ENCODE measurements at regions not wholly inside any gene's neighbourhood (a gene's known extent, or its start where the extent isn't known, plus 50 kb on each side); places are given as distances from the start of the nearest gene placed in this dataset.

GRCh38 chr14:53786045-53786444 lies 170.6 kb downstream of the BMP4 start:
- Histone ChIP-seq H3K36me3 (ENCODE audit: control insufficient read depth, insufficient read depth, low read length) (no peaks in the 10 kb centered on the region), H3K9me3 (ENCODE audit: control insufficient read depth, low read length) (no peaks in the 10 kb centered on the region), H3K4me3 (ENCODE audit: insufficient read depth, low read depth, low read length, poor library complexity, severe bottlenecking) (no peak overlapping the region), H3K27me3 (replicated peaks; ENCODE audit: control insufficient read depth, insufficient read depth, low read length, poor library complexity, severe bottlenecking) (no peaks in the 10 kb centered on the region), H3K4me1 (ENCODE audit: control insufficient read depth, insufficient read depth, low read length, poor library complexity, severe bottlenecking) (no peaks in the 10 kb centered on the region), H3K27ac (ENCODE audit: insufficient read depth, low read length, poor library complexity, severe bottlenecking) (no peak overlapping the region)
- no peak for DNase-seq

- Histone ChIP-seq H3K27me3 (replicated peaks; ENCODE audit: control insufficient read depth, insufficient read depth, low read length, poor library complexity, severe bottlenecking) (no peaks in the 10 kb centered on the region), H3K9me3 (ENCODE audit: control insufficient read depth, low read length) (no peaks in the 10 kb centered on the region), H3K4me1 (ENCODE audit: control insufficient read depth, insufficient read depth, low read length, poor library complexity, severe bottlenecking) (no peaks in the 10 kb centered on the region), H3K4me3 (ENCODE audit: insufficient read depth, low read depth, low read length, poor library complexity, severe bottlenecking) (no peak overlapping the region), H3K27ac (ENCODE audit: insufficient read depth, low read length, poor library complexity, severe bottlenecking) (no peak overlapping the region), H3K36me3 (ENCODE audit: control insufficient read depth, insufficient read depth, low read length) (no peaks in the 10 kb centered on the region)
- DNase-seq: no peak
Observed at GRCh38 chr14:53784688-53785087, 171.9 kb downstream of the BMP4 start.

- H3K9me3 ChIP-seq (ENCODE audit: control insufficient read depth, low read length): no peaks in the 10 kb centered on the region
- H3K36me3 ChIP-seq (ENCODE audit: control insufficient read depth, insufficient read depth, low read length): no peaks in the 10 kb centered on the region
- no peak overlapping the region for H3K27ac ChIP-seq (ENCODE audit: insufficient read depth, low read length, poor library complexity, severe bottlenecking)
- no peaks in the 10 kb centered on the region for H3K27me3 ChIP-seq (replicated peaks; ENCODE audit: control insufficient read depth, insufficient read depth, low read length, poor library complexity, severe bottlenecking)
- no peaks in the 10 kb centered on the region for H3K4me1 ChIP-seq (ENCODE audit: control insufficient read depth, insufficient read depth, low read length, poor library complexity, severe bottlenecking)
- H3K4me3 ChIP-seq (ENCODE audit: insufficient read depth, low read depth, low read length, poor library complexity, severe bottlenecking): no peak overlapping the region
- DNase-seq: no peak
Observed at GRCh38 chr14:53783256-53783655, 173.4 kb downstream of the BMP4 start.

GRCh38 chr14:53780051-53780555 lies 176.5 kb downstream of the BMP4 start:
- H3K27ac ChIP-seq (ENCODE audit: insufficient read depth, low read length, poor library complexity, severe bottlenecking): no peak overlapping the region
- H3K4me1 ChIP-seq (ENCODE audit: control insufficient read depth, insufficient read depth, low read length, poor library complexity, severe bottlenecking): no peaks in the 10 kb centered on the region
- no peak overlapping the region for H3K4me3 ChIP-seq (ENCODE audit: insufficient read depth, low read depth, low read length, poor library complexity, severe bottlenecking)
- no peak for DNase-seq
- H3K9me3 ChIP-seq (ENCODE audit: control insufficient read depth, low read length): no peaks in the 10 kb centered on the region
- H3K36me3 ChIP-seq (ENCODE audit: control insufficient read depth, insufficient read depth, low read length): no peaks in the 10 kb centered on the region
- H3K27me3 ChIP-seq (replicated peaks; ENCODE audit: control insufficient read depth, insufficient read depth, low read length, poor library complexity, severe bottlenecking): no peaks in the 10 kb centered on the region

GRCh38 chr14:53779301-53779700 lies 177.3 kb downstream of the BMP4 start:
- Histone ChIP-seq H3K9me3 (ENCODE audit: control insufficient read depth, low read length) (no peaks in the 10 kb centered on the region), H3K27me3 (replicated peaks; ENCODE audit: control insufficient read depth, insufficient read depth, low read length, poor library complexity, severe bottlenecking) (no peaks in the 10 kb centered on the region), H3K36me3 (ENCODE audit: control insufficient read depth, insufficient read depth, low read length) (no peaks in the 10 kb centered on the region), H3K4me3 (ENCODE audit: insufficient read depth, low read depth, low read length, poor library complexity, severe bottlenecking) (no peak overlapping the region), H3K27ac (ENCODE audit: insufficient read depth, low read length, poor library complexity, severe bottlenecking) (no peak overlapping the region), H3K4me1 (ENCODE audit: control insufficient read depth, insufficient read depth, low read length, poor library complexity, severe bottlenecking) (no peaks in the 10 kb centered on the region)
- no peak for DNase-seq

GRCh38 chr14:53778263-53778662 lies 178.4 kb downstream of the BMP4 start:
- no peak for DNase-seq
- Histone ChIP-seq H3K4me3 (ENCODE audit: insufficient read depth, low read depth, low read length, poor library complexity, severe bottlenecking) (no peak overlapping the region), H3K9me3 (ENCODE audit: control insufficient read depth, low read length) (no peaks in the 10 kb centered on the region), H3K36me3 (ENCODE audit: control insufficient read depth, insufficient read depth, low read length) (no peaks in the 10 kb centered on the region), H3K27me3 (replicated peaks; ENCODE audit: control insufficient read depth, insufficient read depth, low read length, poor library complexity, severe bottlenecking) (no peaks in the 10 kb centered on the region), H3K4me1 (ENCODE audit: control insufficient read depth, insufficient read depth, low read length, poor library complexity, severe bottlenecking) (no peaks in the 10 kb centered on the region), H3K27ac (ENCODE audit: insufficient read depth, low read length, poor library complexity, severe bottlenecking) (no peak overlapping the region)

GRCh38 chr14:53772936-53773335 lies 183.7 kb downstream of the BMP4 start:
- no peaks in the 10 kb centered on the region for H3K9me3 ChIP-seq (ENCODE audit: control insufficient read depth, low read length)
- no peaks in the 10 kb centered on the region for H3K4me1 ChIP-seq (ENCODE audit: control insufficient read depth, insufficient read depth, low read length, poor library complexity, severe bottlenecking)
- DNase-seq: no peak
- no peak overlapping the region for H3K27ac ChIP-seq (ENCODE audit: insufficient read depth, low read length, poor library complexity, severe bottlenecking)
- H3K4me3 ChIP-seq (ENCODE audit: insufficient read depth, low read depth, low read length, poor library complexity, severe bottlenecking): no peak overlapping the region
- no peaks in the 10 kb centered on the region for H3K36me3 ChIP-seq (ENCODE audit: control insufficient read depth, insufficient read depth, low read length)
- H3K27me3 ChIP-seq (replicated peaks; ENCODE audit: control insufficient read depth, insufficient read depth, low read length, poor library complexity, severe bottlenecking): no peaks in the 10 kb centered on the region

- Histone ChIP-seq H3K9me3 (ENCODE audit: control insufficient read depth, low read length) (no peaks in the 10 kb centered on the region), H3K4me1 (ENCODE audit: control insufficient read depth, insufficient read depth, low read length, poor library complexity, severe bottlenecking) (no peaks in the 10 kb centered on the region), H3K27me3 (replicated peaks; ENCODE audit: control insufficient read depth, insufficient read depth, low read length, poor library complexity, severe bottlenecking) (no peaks in the 10 kb centered on the region), H3K4me3 (ENCODE audit: insufficient read depth, low read depth, low read length, poor library complexity, severe bottlenecking) (no peak overlapping the region), H3K27ac (ENCODE audit: insufficient read depth, low read length, poor library complexity, severe bottlenecking) (no peak overlapping the region), H3K36me3 (ENCODE audit: control insufficient read depth, insufficient read depth, low read length) (no peaks in the 10 kb centered on the region)
- DNase-seq: no peak
Observed at GRCh38 chr14:53767566-53767965, 189.1 kb downstream of the BMP4 start.

- H3K4me3 ChIP-seq (ENCODE audit: insufficient read depth, low read depth, low read length, poor library complexity, severe bottlenecking): no peak overlapping the region
- H3K27me3 ChIP-seq (replicated peaks; ENCODE audit: control insufficient read depth, insufficient read depth, low read length, poor library complexity, severe bottlenecking): no peaks in the 10 kb centered on the region
- H3K9me3 ChIP-seq (ENCODE audit: control insufficient read depth, low read length): no peaks in the 10 kb centered on the region
- no peak overlapping the region for H3K27ac ChIP-seq (ENCODE audit: insufficient read depth, low read length, poor library complexity, severe bottlenecking)
- DNase-seq: no peak
- H3K4me1 ChIP-seq (ENCODE audit: control insufficient read depth, insufficient read depth, low read length, poor library complexity, severe bottlenecking): no peaks in the 10 kb centered on the region
- no peaks in the 10 kb centered on the region for H3K36me3 ChIP-seq (ENCODE audit: control insufficient read depth, insufficient read depth, low read length)
Observed at GRCh38 chr14:53766601-53767000, 190.0 kb downstream of the BMP4 start.

- H3K4me1 ChIP-seq (ENCODE audit: control insufficient read depth, insufficient read depth, low read length, poor library complexity, severe bottlenecking): no peaks in the 10 kb centered on the region
- H3K36me3 ChIP-seq (ENCODE audit: control insufficient read depth, insufficient read depth, low read length): no peaks in the 10 kb centered on the region
- no peak for DNase-seq
- H3K9me3 ChIP-seq (ENCODE audit: control insufficient read depth, low read length): no peaks in the 10 kb centered on the region
- H3K4me3 ChIP-seq (ENCODE audit: insufficient read depth, low read depth, low read length, poor library complexity, severe bottlenecking): no peak overlapping the region
- H3K27ac ChIP-seq (ENCODE audit: insufficient read depth, low read length, poor library complexity, severe bottlenecking): no peak overlapping the region
- no peaks in the 10 kb centered on the region for H3K27me3 ChIP-seq (replicated peaks; ENCODE audit: control insufficient read depth, insufficient read depth, low read length, poor library complexity, severe bottlenecking)
Observed at GRCh38 chr14:53766106-53766505, 190.5 kb downstream of the BMP4 start.

GRCh38 chr14:53764846-53765245 lies 191.8 kb downstream of the BMP4 start:
- Histone ChIP-seq H3K27ac (ENCODE audit: insufficient read depth, low read length, poor library complexity, severe bottlenecking) (no peak overlapping the region), H3K36me3 (ENCODE audit: control insufficient read depth, insufficient read depth, low read length) (no peaks in the 10 kb centered on the region), H3K4me1 (ENCODE audit: control insufficient read depth, insufficient read depth, low read length, poor library complexity, severe bottlenecking) (no peaks in the 10 kb centered on the region), H3K27me3 (replicated peaks; ENCODE audit: control insufficient read depth, insufficient read depth, low read length, poor library complexity, severe bottlenecking) (no peaks in the 10 kb centered on the region), H3K4me3 (ENCODE audit: insufficient read depth, low read depth, low read length, poor library complexity, severe bottlenecking) (no peak overlapping the region), H3K9me3 (ENCODE audit: control insufficient read depth, low read length) (no peaks in the 10 kb centered on the region)
- DNase-seq: no peak

All from effector memory CD4-positive, alpha-beta T cell (primary cell).